HG03378 (cell line): ENCODE measurements at regions not wholly inside any gene's neighbourhood (a gene's known extent, or its start where the extent isn't known, plus 50 kb on each side); places are given as distances from the start of the nearest gene placed in this dataset.

ENCODE experiments used
- ATAC-seq: cut with Tn5 transposase; IDR thresholded peaks from one replicate; pipeline ENCODE4 v1.9.1; 2021; ENCODE audit warnings: mild to moderate bottlenecking, moderate library complexity; ENCODE audit not compliant: unreplicated experiment

GRCh38 chr1:56442290-56442877, 137.0 kb downstream of the PLPP3 start:
- no peak for ATAC-seq

GRCh38 chr1:56441601-56442000, 137.8 kb downstream of the PLPP3 start:
- no peak for ATAC-seq

DNA sequence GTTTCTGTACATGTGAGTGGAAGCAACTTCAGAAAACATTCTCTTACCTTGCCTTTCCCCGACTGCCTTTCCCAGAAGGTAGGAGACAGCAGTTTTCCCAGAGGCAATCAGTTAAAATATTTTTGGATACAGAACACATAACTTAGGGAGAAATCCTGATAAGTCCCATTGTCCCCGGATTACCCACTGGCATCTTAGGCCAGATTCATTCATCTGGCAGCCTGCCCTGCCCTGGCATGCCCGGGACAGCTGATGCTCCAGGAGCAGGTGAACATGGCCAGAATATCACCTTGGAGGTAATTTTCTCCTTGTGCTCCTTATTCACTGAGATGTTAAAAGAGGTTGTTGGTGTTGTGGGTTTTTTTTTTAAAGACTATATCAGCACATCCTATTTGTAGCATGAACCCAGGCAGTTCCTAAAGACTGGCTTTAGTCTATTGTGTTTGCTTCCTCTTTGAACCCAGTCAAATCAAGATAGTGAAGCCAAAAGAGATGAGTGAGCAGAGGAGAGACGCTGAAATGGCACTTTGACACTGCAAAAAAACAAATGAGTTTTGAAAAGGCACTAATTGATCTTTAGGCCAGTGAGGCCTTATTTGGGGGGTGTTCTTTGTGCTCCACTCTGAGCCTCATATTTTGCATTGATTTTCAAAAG, 139.6 kb downstream of the PLPP3 start:
- ATAC-seq = no peak

DNA sequence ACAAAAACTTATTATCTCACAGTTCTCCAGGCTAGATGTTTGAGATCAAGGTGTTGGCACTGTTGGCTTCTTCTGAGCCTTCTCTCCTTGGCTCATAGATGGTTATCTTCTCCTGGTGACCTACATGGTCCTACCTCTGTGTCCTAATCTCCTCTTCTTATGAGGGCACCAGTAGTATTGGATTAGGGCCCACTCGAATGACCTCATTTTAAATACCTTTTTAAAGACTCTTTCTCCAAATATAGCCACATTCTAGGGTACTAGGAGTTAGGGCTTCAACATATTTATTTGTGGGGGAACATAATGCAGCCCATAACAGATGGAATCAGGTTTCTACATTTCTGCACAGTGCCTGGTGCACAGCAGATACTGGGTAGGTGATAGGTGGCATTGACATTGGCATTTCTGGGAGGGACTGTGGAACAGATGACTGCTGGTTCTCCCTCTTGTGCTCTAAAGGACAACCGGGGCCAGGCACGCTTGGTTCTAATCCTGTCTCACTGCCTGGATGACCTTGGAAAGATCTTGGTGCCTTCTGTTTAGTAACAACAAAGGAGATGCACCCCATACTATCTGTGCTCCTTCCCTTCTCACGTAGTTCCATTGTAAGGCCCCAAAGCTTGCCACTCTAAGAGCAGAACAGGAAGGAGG, 140.3 kb downstream of the PLPP3 start:
- ATAC-seq = no peak

GRCh38 chr1:56437959-56438358, 141.4 kb downstream of the PLPP3 start:
- no peak for ATAC-seq

DNA sequence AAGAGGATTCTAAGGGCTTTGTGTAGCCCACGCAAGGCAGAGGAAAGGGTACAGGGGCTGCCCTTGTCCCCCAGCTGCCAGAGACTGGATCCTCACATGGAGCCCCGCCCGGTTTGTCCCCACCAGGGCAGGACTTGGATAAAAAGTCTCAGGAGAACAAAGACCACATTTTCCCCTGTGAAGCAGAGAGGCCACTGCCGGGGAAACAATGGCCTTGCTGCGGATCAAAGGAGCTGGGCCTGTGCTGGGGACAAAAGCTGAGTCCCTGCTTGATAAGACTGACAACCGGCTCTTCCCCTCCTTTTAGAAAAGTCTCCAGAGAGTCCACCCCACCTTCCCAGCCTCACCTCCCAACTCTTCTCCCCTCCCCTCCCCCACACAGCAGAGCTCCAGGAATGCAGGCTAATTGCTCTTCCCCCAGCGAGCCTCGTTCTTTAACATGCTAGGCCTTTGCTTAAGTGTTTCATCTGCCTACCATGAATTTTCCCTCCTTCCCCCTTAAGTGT, 142.4 kb downstream of the PLPP3 start:
- no peak for ATAC-seq

- ATAC-seq = no peak
Measured at GRCh38 chr1:56436296-56436695, 143.1 kb downstream of the PLPP3 start.

- ATAC-seq = no peak
Measured at GRCh38 chr1:56435434-56436262, 143.7 kb downstream of the PLPP3 start.

DNA sequence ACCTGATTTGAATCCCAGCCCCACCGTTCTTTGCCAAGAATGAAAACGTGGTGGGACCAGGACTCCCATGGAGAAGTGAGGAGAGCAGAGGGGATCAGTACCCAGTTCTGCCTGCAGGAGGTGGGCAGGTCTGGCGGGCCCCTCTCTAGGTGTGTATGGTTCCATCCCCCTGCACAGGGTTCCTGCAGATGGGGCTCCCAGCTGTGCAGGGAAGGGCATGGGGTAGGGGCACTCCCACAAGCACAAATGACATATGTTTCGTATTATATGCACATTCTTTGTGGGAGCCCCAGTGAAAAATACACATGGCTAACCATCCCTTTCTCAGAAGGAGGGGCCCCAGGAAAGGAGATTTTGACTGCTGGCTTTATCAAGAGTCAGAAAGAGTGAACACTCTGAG, 144.6 kb downstream of the PLPP3 start:
- no peak for ATAC-seq

- no peak for ATAC-seq
Measured at GRCh38 chr1:56434025-56434424, 145.3 kb downstream of the PLPP3 start.

- ATAC-seq = no peak
Measured at GRCh38 chr1:56433056-56433577, 146.2 kb downstream of the PLPP3 start.

- no peak for ATAC-seq
Measured at GRCh38 chr1:56432166-56432971, 147.0 kb downstream of the PLPP3 start.

DNA sequence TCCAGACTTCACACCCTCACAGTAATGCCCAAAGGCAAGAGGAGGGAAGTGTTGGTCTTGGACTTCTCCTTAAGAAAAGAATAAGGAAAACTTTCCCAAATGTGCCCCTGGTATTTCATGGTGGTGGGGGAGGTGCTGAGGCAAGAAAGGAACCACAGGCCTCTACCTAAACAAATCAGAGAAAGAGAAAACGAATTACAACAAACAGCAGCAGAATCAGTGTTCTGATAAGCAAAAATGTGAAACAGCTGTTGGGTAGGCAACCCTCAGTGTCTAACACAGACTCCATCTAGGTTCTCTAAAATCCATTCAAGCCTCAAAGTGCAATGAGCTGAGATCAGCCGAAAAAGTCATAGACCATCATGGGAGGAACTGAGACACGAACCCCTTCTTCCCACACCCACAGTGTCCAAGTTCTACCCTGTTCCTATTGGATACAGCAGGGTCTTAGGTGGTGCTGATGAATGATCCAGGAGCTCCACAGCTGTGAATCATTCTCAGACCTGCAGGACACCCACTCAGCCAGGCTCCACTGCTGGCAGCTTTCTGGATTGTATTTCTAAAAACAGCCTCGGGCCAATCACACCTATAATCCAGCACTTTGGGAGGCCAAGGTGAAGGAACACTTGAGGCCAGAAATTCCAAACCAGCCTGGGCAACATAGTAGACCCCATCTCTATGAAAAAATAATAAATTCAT, 149.1 kb downstream of the PLPP3 start:
- ATAC-seq = no peak

GRCh38 chr1:56429288-56429687, 150.1 kb downstream of the PLPP3 start:
- no peak for ATAC-seq

DNA sequence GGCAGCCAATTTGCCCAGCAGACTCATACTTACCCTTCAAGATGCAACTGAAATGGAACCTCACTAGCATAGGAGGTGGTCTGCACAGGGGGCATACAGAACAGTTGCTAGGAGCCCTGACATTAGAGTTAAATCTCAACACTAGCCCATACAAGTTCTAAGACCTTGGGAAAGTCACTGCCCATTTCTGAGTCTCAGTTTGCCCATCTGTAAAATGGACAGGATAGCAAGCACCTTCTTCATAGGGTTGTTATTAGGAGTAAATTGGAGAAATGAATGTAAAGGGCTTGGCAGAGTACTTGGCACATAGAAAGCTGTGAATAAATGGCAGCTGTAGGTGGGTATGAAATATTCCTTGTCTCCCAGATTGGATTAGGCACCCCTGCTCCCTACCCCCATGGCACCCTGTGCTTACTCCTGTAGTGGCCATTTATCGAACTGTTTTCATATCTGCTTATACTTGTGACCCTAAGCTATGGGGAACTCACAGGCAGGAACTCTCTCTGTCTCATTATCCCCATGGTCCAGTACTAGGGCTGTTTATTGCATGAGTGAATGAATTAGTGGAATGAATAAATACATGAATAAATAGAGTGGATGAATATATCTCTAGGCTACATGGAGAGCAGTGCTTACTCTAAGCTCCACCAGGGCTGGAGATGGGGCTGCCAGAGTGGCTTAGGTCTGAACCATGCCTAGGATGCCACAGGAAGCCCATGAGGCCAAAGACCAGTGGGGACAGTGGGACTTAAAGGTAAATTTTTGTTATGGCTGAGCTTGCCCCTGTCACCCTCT, 152.6 kb downstream of the PLPP3 start:
- no peak for ATAC-seq

GRCh38 chr1:56425494-56426037, 153.8 kb downstream of the PLPP3 start:
- no peak for ATAC-seq

GRCh38 chr1:56424744-56425493, 154.4 kb downstream of the PLPP3 start:
- no peak for ATAC-seq

DNA sequence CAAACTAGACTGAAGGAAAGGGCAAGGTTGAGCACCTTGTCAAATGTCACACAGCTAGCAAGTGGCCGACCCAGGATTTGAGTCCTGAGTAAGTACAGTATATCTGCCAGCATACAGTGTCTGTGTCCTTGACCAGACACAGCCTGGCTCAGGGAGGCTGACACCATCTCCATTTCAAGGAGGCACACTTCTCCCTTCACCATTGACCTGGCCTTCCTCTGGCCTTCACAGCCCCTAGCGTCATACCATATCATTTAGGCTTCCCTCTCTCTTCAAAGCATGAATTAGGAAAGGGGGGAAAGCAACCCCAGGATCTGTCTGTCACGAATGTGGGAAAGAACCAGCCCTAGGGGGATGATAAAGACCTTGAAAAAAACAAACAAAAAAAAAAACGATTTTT, 155.6 kb downstream of the PLPP3 start:
- no peak for ATAC-seq
